ENCODE measurements at regions not wholly inside any gene's neighbourhood (a gene's known extent, or its start where the extent isn't known, plus 50 kb on each side); places are given as distances from the start of the nearest gene placed in this dataset.

DNA sequence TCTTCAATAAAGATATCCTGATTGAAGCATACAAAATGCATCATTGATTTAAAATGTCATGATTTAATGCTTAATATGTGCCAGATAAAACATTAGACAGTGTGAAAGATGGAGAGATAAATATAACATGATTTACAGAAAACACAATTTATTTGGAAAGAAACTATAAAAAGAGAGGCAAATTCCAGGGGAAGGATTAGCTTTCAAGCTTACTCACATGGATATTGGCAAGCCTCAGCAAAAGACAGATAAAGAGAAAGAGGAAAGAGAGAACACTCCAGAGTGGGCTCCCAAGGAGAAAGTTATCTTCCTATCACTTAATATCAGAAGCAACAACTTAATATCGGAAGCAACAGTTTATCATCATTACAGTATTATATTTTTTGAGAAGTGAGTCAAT is 1036.5 kb downstream of the SQOR start:
- no peak for DNase-seq

DNA sequence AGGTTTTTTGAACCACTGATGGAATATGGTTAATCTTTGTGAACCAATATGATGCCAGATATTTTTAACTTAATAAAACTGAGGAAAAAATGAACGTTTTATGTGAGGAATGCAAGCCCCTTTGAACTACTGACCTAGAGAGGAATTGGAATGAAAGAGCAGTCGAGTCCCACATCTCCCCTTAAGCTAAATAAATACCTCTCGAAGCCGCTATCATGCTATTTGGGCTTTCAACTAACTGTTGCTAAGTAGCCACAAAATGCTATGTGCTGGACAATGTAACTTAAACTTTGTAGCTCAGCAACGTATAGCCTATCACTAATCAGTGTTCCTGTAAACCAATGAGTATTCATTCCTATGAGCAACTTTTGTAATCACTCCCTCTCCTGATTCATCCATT is 1037.2 kb downstream of the SQOR start:
- DNase-seq = no peak

DNA sequence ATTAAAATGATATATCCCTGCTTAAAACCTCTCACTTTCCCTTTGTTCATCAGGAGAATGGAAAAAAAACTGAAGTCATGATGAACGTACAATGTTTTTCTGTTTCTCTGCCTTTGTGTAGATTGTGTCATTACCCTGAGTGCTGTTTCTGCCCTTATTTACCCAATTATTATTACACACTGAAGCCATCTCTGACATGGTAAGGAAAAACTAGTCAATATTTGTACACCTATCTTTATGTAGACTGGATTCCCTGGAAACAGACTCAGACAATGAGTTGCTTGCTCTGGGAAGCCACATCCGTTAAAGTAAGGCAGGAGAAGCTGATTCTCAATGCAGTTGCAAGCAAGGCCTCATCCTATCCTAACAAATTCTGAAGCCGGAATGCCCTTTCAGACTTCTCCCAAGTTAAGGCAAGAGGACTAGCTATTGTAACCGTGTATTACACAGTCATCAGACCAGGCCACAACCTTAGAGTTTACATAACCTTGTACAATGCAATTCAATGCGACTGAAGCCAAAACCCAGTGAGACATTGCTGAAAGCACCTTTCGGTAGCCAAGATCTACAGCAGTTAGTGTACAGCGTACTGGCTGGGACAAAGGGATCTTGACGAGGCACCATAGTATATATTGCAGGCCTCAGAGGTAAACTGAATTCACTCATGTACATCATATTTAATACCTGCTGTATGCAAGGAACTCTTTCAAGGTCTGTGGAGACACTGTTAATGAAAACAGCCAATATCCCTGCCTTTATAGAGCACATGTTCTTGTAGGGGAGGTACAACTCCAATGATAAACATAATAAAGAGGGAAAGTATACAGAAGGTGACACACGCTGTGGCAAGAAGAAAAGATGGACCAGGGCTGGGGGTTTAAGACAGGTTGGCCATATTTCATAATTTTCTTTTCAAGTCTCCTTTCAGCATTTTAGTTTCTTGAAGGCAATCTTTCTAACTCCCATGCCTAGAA is 1040.8 kb upstream of the SEMA6D start:
- no peak for DNase-seq

DNA sequence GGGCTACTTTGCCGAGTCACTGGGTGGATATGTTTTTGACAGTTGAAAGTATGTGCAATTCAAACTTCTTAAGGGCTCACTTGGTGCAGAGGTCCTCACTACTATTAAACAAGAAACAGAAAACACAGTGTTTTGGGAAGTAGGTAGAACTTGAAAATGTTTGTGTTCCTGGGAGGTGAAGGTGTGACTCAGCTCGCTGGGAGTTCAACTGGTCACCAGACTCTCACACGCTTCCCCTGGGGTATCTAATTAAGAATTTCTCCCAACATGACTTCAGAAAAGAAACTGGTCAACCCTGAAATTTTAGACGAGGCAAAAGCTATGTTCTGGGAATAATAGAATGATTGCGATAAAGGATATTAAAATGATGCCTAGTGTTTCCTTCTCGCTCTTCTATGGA is 1039.8 kb upstream of the SEMA6D start:
- no peak for DNase-seq

DNA sequence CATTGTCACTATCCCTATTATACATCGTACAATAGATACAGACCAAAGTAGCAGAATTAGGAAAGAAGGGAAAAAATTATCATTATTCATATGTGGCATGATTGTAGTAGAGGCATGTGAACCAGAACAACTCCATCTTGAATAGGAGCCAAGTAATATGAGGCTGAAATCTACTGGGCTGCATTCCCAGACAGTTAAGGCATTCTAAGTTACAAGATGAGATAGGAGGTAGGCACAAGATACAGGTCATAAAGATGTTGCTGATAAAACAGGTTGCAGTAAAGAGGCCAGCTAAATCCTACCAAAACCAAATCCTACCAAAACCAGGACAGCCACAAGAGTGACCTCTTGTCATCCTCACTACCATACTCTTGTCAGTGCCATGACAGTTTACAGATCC is 1035.4 kb upstream of the SEMA6D start:
- DNase-seq = no peak

DNA sequence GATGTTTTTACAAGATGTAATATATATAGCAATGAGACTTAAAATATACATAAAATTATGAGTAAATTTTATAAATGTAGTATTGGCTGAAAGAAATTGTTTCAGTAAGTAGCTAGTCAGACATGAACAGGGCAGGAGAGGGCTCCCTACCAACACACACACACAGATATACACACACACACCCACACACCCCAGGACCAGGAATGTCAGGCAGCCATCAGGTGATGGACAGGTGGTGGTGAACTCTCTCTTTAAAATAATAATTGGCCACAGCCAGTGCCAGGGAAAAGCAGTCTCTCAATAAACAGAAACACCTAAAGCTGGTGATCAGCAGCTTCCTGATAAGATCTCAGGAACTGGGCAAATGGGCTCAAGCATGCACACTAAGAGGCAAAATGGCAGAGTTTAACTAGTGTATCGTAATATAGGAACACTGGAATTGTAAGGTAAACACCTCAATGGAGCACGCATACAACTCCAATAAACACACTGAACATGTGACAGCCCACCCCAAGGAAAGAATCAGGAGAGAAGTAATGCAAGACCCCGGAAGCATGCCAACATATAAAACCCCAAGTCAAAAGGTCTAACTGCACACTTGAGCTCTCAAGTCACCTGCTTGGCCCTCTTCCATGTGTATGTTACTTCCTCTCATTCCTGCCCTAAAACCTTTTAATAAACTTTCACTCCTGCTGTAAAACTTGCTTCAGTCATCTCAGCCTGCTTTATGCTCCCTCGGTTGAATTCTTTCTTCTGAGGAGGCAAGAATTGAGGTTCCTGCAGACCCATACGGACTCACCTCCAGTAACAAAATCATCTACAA is 1034.1 kb upstream of the SEMA6D start:
- no peak for DNase-seq

DNA sequence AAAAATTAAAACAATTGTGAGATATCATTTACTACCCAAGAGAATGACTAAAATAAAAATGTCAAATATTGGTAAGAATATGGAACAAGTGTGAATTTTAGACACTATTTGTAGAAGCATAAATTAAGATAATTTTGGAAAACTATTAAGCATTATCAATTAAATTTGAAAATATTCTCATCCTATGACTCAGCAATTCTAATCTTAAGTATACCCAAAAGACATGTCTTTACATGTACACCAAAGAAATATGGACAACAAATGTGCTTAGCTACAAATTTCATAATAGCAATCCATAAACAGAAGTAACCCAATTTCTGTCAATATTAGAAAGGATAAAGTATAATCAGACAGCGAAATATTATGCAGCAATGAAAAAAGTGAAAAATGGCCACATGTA is 1032.2 kb upstream of the SEMA6D start:
- no peak for DNase-seq

DNA sequence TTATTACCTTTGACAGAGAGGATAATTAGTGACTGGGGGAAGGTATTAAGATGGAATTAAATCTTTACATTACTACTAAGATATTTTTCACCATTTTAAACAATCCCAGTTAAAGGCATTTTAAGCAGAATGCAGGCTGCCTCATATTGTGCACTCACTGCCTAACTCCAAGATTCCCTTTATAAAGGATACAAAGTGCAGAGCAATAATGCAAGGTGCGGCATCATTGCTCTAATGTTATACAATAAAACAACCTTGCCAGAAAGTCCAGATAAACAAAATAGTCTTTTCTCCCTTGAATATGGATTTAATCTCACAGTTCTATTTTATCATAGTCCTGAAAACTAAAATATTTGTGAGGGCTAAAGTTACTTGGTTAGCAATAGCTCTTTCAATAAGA is 1031.6 kb upstream of the SEMA6D start:
- no peak for DNase-seq

DNA sequence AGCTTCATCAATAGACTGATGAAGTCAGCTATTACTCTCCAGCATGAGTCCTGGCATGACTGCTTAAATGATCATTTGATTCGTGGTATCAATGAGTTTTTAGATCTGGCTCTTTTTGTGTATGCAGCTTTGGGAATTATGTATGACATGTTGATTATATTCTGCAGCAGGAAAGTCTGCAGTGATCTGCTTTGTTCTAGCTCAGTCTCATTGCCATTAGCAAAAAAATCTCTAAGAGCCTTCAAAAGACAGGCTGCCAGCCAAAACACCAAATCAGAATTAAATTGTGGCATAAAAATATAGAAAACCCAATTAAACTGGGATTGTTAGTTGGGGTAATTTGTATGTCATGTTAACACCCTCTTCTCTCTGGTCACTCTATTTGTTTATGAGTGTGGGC is 1021.0 kb upstream of the SEMA6D start:
- no peak for DNase-seq

DNA sequence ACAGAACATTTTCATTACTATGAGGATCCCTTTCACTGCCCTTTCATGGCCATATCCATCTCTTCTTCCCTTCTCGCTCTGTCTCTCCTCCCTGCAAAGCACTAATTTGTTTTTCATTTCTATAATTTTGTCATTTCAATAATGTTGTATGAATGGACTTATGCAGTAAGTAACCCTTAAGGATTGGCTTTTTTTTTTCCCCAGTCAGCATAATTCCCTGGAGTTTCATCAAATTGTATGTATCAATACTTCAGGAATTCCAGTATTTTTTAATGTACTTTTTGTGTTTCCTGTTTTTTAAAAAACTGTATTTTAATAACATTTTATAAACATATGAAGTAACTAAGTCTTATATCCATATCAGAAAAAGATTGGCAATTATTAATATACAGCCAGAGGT is 1016.0 kb upstream of the SEMA6D start:
- DNase-seq = no peak

DNA sequence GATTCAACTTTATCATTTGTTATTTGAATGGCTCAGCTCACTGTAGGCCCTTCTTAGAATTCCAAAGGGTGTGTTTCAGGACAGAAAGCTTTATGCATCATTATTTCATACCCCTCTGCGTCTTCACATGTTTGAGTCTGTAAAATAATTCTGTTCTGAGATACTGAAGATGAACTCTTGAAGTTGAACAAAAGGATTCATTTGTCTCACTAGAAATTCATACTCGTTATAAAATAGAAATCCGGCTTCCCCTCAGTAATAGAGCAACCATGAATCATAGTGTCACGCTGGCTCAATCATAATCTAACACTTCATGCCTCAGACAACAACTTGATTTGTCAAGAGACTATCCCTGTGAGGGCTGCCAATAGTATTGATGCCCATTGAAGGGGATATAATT is 1015.4 kb upstream of the SEMA6D start:
- DNase-seq = no peak

DNA sequence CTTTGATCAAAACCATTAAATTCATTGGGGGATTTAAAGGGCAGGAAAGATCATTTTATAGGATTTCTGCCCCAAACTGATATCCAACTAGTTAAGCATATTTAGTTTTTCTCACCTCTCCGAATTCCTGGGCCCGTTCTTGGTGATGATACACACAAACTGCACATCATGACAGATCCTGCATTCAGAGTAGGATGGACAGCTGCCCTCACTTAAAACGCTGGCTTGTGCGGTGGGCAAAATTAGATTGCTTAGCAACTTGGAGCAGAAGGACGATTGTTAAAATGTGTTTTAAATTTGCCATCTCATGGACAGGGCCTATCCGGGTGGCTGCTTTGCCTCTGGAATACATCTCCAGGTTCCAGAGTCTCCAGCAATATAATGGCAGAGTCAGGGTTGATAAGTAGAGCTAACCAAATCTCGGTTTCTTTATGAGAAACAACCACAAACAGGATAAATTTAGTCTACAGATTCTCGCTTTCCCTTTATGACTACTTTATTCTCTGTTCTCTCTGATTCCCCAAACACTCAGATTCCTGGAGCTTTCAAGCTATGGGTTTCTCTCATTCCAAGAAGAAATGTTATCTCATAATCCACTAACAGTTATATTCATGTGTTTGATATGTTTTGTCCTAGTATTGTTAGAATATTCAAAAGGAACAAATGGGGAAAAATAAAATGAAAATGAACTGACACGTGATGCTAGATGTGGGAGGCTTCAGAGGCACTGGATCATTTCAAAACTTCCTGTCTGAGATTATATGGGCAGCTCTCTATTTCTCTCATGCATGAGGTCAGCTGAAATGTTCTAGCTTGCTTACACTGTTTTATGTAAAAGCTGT is 1014.1 kb upstream of the SEMA6D start:
- no peak for DNase-seq

DNA sequence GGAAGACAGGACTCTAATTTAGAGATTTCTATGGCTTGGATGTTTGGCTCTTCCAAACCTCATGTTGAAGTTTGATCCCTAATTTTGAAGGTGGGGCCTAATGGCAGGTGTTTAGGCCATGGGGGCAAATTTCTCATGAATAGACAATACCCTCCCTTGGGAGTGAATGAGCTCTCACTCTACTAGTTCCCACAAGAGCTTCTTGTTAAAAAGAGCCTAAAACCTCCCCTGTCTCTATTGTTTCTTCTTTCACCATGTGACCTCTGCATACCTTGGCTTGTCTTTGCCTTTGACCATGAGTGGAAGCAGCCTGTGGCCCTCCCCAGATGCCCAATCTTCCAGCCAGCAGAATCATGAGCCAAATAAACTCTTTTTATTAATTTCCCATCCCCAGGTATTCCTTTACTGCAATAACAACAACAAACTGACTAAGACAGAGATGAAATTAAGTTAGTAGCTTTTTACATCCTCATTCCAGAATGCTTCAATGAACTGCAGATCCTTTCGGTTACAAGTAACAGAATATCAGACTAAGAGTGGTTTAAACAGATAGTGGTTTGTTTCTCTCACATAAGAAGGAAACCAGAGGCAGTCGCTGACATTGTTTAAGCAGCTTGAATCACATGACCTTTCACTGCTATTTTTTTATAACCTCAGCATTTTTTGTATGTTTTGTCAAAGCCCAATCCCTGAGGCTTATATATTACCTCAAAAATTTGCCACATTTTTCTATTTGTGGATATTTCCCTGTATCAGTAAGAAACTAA is 1013.3 kb upstream of the SEMA6D start:
- DNase-seq = no peak

DNA sequence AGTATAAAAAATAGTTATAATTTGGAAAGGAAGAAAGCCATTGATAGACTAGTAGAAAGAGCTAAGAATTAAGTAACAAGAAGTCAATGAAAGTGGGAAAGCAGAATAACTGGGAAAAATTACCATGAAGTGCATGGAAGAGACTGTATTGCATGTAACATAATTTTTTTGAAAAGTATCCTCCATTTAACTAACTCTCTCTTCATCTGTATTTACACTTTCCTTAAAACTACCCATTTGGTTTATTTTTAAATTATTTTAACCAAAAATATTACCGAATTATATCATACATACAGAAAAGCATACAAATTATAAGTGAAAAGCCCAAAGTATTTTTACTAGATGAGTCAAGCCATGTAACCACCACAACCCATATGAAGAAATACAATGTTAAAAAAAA is 1009.9 kb upstream of the SEMA6D start:
- DNase-seq = no peak

DNA sequence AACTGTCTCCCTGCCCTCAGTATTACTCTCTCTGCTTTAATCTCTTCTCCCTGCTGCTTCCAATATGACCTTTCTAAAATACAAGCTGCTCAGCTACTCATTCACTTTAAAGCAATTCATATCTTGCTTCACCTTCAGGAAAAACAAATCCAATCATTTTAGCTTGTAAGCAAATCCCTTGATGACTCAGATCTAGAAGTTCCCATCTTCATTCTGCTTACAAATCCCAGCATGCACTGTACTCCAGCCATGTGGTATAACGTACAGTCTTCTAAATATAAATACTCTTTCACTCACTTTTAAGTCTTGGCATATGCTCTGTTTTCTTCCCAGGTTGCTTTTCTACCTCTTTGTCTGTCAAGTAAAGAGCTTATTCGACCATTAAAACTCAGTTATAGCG is 1009.1 kb upstream of the SEMA6D start:
- DNase-seq = no peak

DNA sequence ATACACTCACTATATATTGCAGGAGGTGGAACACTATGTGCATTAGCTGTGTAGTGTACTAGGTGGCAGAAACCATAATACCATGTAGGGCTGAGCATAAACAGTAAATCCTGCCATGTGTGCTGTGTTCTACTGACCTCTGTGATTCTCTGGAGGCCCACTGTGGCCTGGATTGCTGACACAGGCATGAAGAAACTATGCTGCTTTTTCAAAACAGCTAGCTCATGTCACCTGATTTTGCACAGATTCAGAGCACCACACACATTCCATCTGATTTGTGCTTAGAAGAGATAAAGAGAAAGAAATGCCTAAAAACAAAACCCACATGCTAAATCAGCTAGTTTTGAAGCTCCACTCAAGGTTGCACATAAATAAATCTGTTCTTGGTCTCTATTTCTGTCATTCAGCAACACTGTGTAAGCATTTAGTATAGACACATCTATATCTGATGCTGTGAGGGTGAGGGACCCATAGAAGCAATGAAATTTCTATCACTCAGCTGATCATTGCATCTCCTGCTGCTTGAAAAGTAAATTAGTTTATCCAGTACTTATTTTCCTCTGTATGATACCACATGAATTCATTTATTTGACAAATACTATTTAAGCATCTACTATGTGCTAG is 1007.7 kb upstream of the SEMA6D start:
- no peak for DNase-seq

DNA sequence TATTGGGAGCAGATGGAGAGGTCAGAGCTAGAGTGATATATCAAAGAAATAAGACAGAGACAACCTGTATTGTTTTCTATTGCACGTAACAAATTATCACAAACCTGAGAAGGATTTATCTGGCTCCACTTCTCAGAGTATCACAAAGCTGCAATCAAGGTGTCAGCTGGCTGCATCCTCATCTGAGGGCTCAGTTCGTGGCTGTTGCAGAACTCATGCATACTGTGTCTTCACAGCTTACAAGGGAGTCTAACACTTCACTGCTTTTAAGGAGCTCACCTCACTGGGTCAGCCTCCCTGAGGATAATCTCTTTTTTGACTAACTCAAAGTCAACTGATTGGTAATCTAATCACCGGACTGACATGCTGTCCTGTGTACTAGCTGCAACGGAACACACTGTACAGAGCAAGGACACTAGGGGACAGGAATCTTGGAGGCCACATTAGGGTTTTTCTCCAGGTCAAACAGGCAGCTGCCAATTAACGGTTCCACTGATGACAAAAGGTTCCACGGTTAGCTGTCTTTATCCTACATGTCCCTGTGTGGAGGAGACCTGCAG is 1006.8 kb upstream of the SEMA6D start:
- DNase-seq = no peak

DNA sequence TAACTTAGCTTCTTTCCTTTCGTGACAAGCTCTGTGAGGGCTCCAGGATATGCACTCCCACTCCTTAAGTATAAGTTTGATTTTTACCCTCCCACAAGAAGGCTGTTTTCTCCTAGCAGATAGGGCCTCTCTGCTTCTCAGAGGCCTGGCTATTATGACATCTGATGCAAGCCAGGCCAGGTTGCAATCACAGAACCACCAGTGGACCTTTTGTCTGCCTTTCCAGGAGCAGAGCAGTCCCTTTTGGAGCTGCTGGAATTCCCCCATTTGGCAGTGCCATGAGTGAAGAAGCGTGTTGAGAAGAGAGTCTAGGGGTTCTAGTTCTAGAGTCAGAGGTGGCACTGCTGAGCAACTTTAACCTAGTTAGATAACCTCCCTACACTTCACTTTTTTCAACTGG is 1004.3 kb upstream of the SEMA6D start:
- no peak for DNase-seq

DNA sequence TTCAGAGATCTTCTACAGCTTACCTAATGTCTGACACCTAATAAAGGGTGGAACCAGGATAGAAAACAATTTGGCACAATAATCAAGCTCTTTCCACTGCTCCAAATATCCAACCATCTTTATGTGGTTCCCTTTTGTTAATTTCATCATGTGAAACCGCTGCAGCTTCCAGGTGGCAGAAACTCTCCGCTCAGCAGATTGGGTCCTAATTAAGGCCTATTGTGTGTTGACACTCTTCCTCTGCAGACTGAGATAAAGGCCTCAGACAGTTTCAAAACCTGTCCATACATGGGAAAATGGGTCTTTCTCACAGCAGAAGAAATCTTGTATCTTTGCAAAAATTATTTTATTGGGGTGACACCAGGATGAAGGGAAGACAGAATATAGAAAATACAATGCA is 1002.4 kb upstream of the SEMA6D start:
- no peak for DNase-seq

DNA sequence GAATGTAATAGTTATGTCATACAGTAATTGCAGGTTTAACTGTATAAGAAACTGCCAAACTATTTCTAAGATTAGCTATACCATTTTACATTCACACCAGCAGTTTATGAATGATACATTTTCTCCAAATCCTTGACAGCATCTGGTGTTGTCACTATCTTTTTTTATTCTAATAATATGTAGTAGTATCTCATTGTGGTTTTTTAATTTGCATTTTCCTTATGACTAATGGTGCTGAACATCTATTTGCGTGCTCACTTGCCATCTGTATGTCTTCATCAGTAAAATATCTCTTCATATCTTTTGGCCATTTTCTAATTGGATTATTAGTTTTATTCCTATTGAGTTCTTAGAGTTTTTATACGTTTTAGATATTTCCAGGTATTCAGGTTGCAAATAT is 994.0 kb upstream of the SEMA6D start:
- DNase-seq = no peak

DNA sequence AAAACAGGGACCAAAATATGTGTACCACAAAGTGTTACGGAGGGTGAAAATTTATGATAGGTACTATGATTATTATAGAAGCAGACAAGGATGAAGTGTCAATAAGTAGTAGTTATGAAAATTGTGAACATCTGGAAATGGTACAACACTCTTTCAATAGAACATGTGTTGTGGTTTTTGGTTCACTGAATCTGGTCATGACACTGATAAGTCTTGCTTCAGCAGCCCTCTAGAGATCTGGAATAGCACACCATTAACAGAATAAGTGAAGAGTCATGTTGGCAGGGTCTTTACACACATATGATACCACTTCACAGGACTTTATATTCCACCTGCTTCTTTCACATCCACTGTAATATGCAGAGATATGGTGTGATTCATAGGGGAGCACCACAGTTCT is 985.2 kb upstream of the SEMA6D start:
- DNase-seq = no peak

DNA sequence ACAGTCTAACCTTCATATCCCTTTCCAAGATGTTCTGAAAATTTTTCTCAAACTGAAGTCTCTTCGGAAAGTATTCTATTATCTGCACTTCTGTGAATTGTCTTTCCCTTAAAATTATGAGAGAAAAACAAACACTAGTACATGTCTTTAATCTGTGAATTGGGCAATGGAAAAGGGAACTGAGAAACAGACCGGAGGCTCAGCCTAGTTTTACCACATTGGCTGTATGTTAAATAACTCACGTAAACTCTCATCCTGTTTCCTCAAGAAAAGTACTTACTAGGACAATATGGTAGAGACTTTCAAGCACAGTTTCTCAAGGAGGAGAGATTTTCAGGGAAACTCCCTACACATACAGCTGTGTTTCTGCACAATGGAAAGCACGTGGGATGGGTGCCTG is 982.2 kb upstream of the SEMA6D start:
- no peak for DNase-seq

Measured in SHP77 treated with DMSO at 0.1 percent for 48 hours (cell line).